Chondrocyte (in vitro differentiated cells): ENCODE measurements at regions not wholly inside any gene's neighbourhood (a gene's known extent, or its start where the extent isn't known, plus 50 kb on each side); places are given as distances from the start of the nearest gene placed in this dataset.

Experiments used
- DNase-seq: peaks from one replicate; pipeline ENCODE4 v3.0.0; 2021; ENCODE audit warnings: mixed read lengths, low spot score
- H3K27ac Mint-ChIP-seq: one replicate; pipeline ENCODE4 v1.8.0; 2021; ENCODE audit warnings: mild to moderate bottlenecking, moderate library complexity, mixed read lengths; ENCODE audit not compliant: unreplicated experiment
- H3K27me3 Mint-ChIP-seq: 2 replicates; pipeline ENCODE4 v1.8.0; 2021; ENCODE audit warnings: low read depth, mixed read lengths
- H3K36me3 Mint-ChIP-seq: 2 replicates; pipeline ENCODE4 v1.8.0; 2021; ENCODE audit warnings: low read depth, mixed read lengths
- H3K4me1 Mint-ChIP-seq: 2 replicates; pipeline ENCODE4 v1.8.0; 2021; ENCODE audit warnings: low read depth, mild to moderate bottlenecking, mixed read lengths
- H3K4me3 Mint-ChIP-seq: one replicate; pipeline ENCODE4 v1.8.0; 2021; ENCODE audit warnings: mild to moderate bottlenecking, moderate library complexity, mixed read lengths; ENCODE audit not compliant: unreplicated experiment
- H3K9me3 Mint-ChIP-seq: 2 replicates; pipeline ENCODE4 v1.8.0; 2021; ENCODE audit warnings: low read depth, mixed read lengths
- TF ChIP-seq, protein P1 (sequence below): fragments of 200-600 bp; sonication (generic); IDR thresholded peaks from 2 replicates; pipeline ENCODE4 v1.5.0; 2021; ENCODE audit warnings: antibody characterized with exemption, mild to moderate bottlenecking, moderate library complexity

DNA sequence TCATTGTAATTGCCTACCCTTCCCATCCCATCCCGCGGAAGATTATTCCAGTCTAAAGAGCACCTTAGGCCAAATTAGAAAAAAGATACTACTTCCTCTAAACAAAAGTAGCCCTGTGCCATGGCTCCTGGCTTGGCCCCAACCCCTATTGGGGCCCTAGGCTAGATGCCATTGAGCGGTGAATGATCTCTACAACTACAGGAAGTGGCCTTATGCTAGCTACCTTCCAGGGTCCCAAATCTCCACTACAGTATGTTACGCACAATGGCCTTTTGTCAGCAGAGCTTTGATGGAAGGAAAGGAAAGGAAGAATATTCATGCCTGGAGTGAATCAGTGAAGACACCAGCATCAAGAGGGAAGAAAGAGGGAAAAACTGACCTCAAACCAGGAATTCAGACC lies 73.3 kb upstream of the OSMR start:
- TF ChIP-seq, protein P1, sequence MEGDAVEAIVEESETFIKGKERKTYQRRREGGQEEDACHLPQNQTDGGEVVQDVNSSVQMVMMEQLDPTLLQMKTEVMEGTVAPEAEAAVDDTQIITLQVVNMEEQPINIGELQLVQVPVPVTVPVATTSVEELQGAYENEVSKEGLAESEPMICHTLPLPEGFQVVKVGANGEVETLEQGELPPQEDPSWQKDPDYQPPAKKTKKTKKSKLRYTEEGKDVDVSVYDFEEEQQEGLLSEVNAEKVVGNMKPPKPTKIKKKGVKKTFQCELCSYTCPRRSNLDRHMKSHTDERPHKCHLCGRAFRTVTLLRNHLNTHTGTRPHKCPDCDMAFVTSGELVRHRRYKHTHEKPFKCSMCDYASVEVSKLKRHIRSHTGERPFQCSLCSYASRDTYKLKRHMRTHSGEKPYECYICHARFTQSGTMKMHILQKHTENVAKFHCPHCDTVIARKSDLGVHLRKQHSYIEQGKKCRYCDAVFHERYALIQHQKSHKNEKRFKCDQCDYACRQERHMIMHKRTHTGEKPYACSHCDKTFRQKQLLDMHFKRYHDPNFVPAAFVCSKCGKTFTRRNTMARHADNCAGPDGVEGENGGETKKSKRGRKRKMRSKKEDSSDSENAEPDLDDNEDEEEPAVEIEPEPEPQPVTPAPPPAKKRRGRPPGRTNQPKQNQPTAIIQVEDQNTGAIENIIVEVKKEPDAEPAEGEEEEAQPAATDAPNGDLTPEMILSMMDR = no peak
- H3K27me3 Mint-ChIP-seq = peaks cover 14% of the 10 kb centered on the region
- peaks cover 4% of the 10 kb centered on the region for H3K9me3 Mint-ChIP-seq
- H3K27ac Mint-ChIP-seq = no peak overlapping the region
- no peaks in the 10 kb centered on the region for H3K36me3 Mint-ChIP-seq
- H3K4me3 Mint-ChIP-seq = no peak overlapping the region
- DNase-seq = no peak
- no peaks in the 10 kb centered on the region for H3K4me1 Mint-ChIP-seq

DNA sequence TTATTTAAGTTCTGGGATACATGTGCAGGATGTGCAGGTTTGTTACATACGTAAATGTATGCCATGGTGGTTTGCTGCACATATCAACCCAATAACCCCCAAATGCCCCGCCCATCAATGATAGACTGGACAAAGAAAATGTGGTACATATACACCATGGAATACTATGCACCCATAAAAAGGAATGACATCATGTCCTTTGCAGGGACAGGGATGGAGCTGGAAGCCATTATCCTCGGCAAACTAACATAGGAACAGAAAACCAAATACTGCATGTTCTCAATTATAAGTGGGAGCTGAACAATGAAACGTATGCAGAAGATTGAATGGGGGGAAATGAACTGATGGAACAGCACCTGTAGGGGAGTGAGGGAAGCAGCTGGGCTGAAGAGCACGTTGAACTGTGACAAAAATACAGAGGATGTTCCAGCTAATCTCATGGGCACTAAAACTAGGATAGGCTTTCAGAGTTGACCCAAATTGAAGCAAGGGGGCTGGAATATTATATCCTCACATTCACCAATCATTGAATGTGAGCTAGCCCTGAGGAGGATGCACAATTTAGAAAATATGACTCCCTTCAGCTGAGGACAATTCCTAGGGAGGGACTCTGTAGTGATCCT lies 70.5 kb upstream of the OSMR start:
- no peaks in the 10 kb centered on the region for H3K36me3 Mint-ChIP-seq
- DNase-seq = no peak
- no peaks in the 10 kb centered on the region for H3K4me1 Mint-ChIP-seq
- H3K27ac Mint-ChIP-seq = no peak overlapping the region
- no peak overlapping the region for H3K4me3 Mint-ChIP-seq
- H3K27me3 Mint-ChIP-seq = peaks cover 14% of the 10 kb centered on the region
- no peaks in the 10 kb centered on the region for H3K9me3 Mint-ChIP-seq
- TF ChIP-seq, protein P1 = no peak

DNA sequence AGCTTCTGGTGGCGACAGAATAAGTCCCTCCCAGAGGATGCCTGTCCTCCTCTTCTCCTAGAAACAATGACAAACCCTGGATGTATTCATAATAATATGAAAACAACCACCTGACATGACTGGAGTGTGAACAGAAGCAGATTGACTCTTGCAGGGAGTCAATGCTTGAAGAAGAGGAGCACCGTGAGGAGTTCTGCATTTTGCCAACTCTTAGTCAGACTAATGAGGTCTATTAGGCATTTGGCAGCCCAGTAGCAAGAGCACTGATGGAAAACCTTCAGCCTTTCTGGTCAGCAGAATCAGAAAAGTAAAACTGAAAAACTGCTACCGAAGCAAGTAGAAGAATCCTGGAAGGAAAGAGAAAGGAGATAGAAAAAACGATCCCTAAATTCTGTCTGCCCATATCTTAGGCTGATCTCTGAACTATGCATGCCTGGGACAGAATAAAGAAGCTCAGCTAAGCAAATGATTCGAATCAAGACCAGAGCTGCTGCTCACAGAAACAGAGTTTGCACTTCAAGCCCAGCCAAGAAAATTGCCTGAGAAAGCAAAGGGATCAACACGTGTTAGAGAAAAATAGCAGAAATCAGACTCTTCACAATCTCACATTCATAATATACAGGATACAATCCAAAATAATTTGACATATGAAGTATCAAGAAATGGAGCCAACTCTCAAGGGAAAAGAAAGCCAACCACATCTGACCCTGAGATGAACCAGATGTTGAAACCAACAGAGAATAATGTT lies 69.5 kb upstream of the OSMR start:
- Mint-ChIP-seq H3K4me1 (peaks cover 6% of the 10 kb centered on the region), H3K9me3 (peaks cover 3% of the 10 kb centered on the region), H3K27me3 (peaks cover 14% of the 10 kb centered on the region), H3K4me3 (no peak overlapping the region), H3K36me3 (no peaks in the 10 kb centered on the region), H3K27ac (no peak overlapping the region)
- TF ChIP-seq, protein P1 = no peak
- DNase-seq = no peak

DNA sequence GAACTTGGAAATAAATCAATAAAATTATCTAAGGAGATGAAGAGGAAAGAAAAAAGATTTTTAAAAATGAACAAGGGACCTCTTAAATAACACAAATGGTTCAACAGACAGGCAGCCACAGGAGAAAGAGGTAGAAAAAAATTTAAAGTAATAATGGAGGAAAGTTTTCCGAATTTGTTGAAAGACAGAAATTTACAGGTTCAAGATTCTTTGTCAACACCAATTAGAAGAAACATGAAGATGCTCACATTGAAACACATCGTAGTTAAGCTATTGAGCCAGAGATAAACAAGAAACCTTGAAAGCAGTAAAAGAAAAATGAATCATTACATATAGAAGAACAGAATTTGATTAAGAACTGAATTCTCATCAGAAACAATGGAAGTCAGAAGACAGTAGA lies 68.7 kb upstream of the OSMR start:
- Mint-ChIP-seq H3K27ac (no peak overlapping the region), H3K36me3 (no peaks in the 10 kb centered on the region)

DNA sequence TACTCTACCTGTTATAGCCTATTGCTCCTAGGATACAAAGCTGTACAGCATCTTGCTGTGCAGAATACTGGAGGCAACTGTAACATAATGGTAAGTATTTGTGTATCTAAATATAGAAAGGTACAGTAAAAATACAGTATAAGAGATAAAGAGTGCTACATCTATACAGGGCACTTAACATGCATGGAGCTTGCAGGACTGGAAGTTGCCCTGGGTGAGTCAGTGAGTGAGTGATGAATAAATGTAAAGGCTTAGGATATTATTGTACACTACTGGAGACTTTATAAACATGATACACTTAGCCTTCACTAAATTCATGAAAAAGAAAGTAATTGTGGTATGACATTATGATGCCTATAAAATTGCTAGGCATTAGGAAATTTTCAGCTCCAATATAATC lies 65.5 kb upstream of the OSMR start:
- H3K36me3 Mint-ChIP-seq = no peaks in the 10 kb centered on the region
- TF ChIP-seq, protein P1 = no peak
- H3K9me3 Mint-ChIP-seq = peaks cover 3% of the 10 kb centered on the region
- peaks cover 26% of the 10 kb centered on the region for H3K4me1 Mint-ChIP-seq
- no peak overlapping the region for H3K4me3 Mint-ChIP-seq
- no peak for DNase-seq
- H3K27me3 Mint-ChIP-seq = peaks cover 11% of the 10 kb centered on the region
- H3K27ac Mint-ChIP-seq = no peak overlapping the region

More for the DNA sequence above, 68.7 kb upstream of the OSMR start:
- Mint-ChIP-seq H3K4me1 (peaks cover 9% of the 10 kb centered on the region), H3K9me3 (peaks cover 3% of the 10 kb centered on the region), H3K4me3 (no peak overlapping the region), H3K27me3 (peaks cover 12% of the 10 kb centered on the region)
- TF ChIP-seq, protein P1 = no peak
- no peak for DNase-seq
